Hippocampal formation (tissue), 2 donors: ENCODE measurements at regions not wholly inside any gene's neighbourhood (a gene's known extent, or its start where the extent isn't known, plus 50 kb on each side); places are given as distances from the start of the nearest gene placed in this dataset.
A peak's percentile ranks its signal among the peaks of the same experiment; 100 is the strongest.
"Not testable (repeated sequence)": the region's sequence is repeated elsewhere in the genome, so short reads cannot be mapped to it uniquely, and the experiment has no call there.

Source experiments
- DNase-seq, 2 donors: peaks; one replicate each; lab custom pipeline; 2025; lab: John Stamatoyannopoulos, UW

GRCh38 chr4:77306496-77306895 lies 149.5 kb downstream of the CCNG2 start:
- DNase-seq = no peak

GRCh38 chr4:77308843-77309242 lies 151.8 kb downstream of the CCNG2 start:
- no peak for DNase-seq

GRCh38 chr4:77309496-77309895 lies 152.5 kb downstream of the CCNG2 start:
- no peak for DNase-seq

GRCh38 chr4:77310931-77311330 lies 153.9 kb downstream of the CCNG2 start:
- no peak for DNase-seq

- no peak for DNase-seq
These were observed 157.7 kb downstream of the CCNG2 start for GRCh38 chr4:77314697-77315096.

- no peak for DNase-seq
These were observed 170.1 kb downstream of the CCNG2 start for GRCh38 chr4:77327151-77327550.

- no peak for DNase-seq
These were observed 175.8 kb downstream of the CCNG2 start for GRCh38 chr4:77332696-77333270.

GRCh38 chr4:77336411-77337142 lies 179.6 kb downstream of the CCNG2 start:
- DNase-seq = no peak

GRCh38 chr4:77342170-77342810 lies 185.3 kb downstream of the CCNG2 start:
- no peak for DNase-seq

GRCh38 chr4:77344001-77344400 lies 187.0 kb downstream of the CCNG2 start:
- DNase-seq = no peak

GRCh38 chr4:77344784-77345183 lies 187.8 kb downstream of the CCNG2 start:
- DNase-seq = no peak

GRCh38 chr4:77347351-77347966 lies 190.5 kb downstream of the CCNG2 start:
- no peak for DNase-seq

GRCh38 chr4:77348815-77349214 lies 191.8 kb downstream of the CCNG2 start:
- no peak for DNase-seq

GRCh38 chr4:77349364-77349763 lies 192.4 kb downstream of the CCNG2 start:
- DNase-seq = no peak

- peak in 1 of 2 donors; percentile 5 for DNase-seq
These were observed 192.8 kb downstream of the CCNG2 start for GRCh38 chr4:77349796-77350195.

GRCh38 chr4:77352192-77352591 lies 195.2 kb downstream of the CCNG2 start:
- no peak for DNase-seq

- DNase-seq = not testable (repeated sequence)
These were observed 196.8 kb downstream of the CCNG2 start for GRCh38 chr4:77353724-77354315.

GRCh38 chr4:77354550-77354949 lies 197.5 kb downstream of the CCNG2 start:
- no peak for DNase-seq

- no peak for DNase-seq
These were observed 198.7 kb downstream of the CCNG2 start for GRCh38 chr4:77355731-77356130.

- peak in 1 of 2 donors; percentile 70 for DNase-seq
These were observed 201.4 kb downstream of the CCNG2 start for GRCh38 chr4:77358315-77358928.

GRCh38 chr4:77360451-77360850 lies 203.4 kb downstream of the CCNG2 start:
- no peak for DNase-seq

GRCh38 chr4:77366876-77367275 lies 209.9 kb downstream of the CCNG2 start:
- DNase-seq = not testable (repeated sequence)
